ENCODE measurements at regions not wholly inside any gene's neighbourhood (a gene's known extent, or its start where the extent isn't known, plus 50 kb on each side); places are given as distances from the start of the nearest gene placed in this dataset.

DNA sequence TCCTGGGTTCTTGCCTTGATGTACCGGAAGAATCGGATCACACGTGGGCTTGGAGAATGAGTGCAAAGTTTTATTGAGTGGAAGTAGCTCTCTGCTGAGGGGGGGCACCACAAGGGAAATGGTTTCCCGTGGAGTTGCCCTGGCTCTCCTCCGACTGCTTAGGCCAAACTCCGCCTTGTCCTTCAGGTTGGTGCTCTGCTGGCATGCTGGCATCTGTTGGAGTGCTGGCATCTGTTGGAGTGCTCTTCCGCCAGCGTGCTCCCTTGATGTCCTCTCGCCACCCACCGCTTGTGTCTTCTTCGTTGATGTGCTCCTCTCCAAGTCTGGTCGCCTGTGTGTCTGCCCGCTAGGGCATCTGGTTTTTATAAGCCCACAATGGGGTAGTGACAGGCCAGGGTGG is 317.1 kb upstream of the HSF2 start:
- Histone ChIP-seq H3K79me2 (ENCODE audit: insufficient read depth, low read length) (no peaks in the 10 kb centered on the region), H3K9me2 (replicated peaks; ENCODE audit: low read depth, low read length) (no peaks in the 10 kb centered on the region), H3K36me3 (ENCODE audit: insufficient read depth, low read length) (no peaks in the 10 kb centered on the region), H3K4me1 (ENCODE audit: insufficient read depth, low read length, poor library complexity, severe bottlenecking) (no peaks in the 10 kb centered on the region), H3K27me3 (ENCODE audit: insufficient read depth, low read length, poor library complexity, severe bottlenecking) (no peaks in the 10 kb centered on the region), H3K4me3 (ENCODE audit: low read length, poor library complexity, severe bottlenecking) (no peak overlapping the region), H4K20me1 (ENCODE audit: insufficient read depth, low read length, poor library complexity, severe bottlenecking) (no peaks in the 10 kb centered on the region), H3K4me2 (ENCODE audit: low read depth, low read length, poor library complexity, severe bottlenecking) (no peak overlapping the region), H3K9ac (ENCODE audit: low read depth, low read length, poor library complexity, severe bottlenecking) (no peak overlapping the region), H3K9me3 (ENCODE audit: insufficient read depth, low read depth, low read length) (no peaks in the 10 kb centered on the region), H3F3A (ENCODE audit: low read depth) (no peaks in the 10 kb centered on the region), H2AFZ (ENCODE audit: low read length) (no peak overlapping the region)
- no peak for TF ChIP-seq EZH2phosphoT487 (IDR thresholded peaks at IDR 0.05; ENCODE audit: borderline replicate concordance)
- TF ChIP-seq, protein P1, sequence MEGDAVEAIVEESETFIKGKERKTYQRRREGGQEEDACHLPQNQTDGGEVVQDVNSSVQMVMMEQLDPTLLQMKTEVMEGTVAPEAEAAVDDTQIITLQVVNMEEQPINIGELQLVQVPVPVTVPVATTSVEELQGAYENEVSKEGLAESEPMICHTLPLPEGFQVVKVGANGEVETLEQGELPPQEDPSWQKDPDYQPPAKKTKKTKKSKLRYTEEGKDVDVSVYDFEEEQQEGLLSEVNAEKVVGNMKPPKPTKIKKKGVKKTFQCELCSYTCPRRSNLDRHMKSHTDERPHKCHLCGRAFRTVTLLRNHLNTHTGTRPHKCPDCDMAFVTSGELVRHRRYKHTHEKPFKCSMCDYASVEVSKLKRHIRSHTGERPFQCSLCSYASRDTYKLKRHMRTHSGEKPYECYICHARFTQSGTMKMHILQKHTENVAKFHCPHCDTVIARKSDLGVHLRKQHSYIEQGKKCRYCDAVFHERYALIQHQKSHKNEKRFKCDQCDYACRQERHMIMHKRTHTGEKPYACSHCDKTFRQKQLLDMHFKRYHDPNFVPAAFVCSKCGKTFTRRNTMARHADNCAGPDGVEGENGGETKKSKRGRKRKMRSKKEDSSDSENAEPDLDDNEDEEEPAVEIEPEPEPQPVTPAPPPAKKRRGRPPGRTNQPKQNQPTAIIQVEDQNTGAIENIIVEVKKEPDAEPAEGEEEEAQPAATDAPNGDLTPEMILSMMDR (conservative IDR thresholded peaks at IDR 0.05; ENCODE audit: low read length) = no peak

DNA sequence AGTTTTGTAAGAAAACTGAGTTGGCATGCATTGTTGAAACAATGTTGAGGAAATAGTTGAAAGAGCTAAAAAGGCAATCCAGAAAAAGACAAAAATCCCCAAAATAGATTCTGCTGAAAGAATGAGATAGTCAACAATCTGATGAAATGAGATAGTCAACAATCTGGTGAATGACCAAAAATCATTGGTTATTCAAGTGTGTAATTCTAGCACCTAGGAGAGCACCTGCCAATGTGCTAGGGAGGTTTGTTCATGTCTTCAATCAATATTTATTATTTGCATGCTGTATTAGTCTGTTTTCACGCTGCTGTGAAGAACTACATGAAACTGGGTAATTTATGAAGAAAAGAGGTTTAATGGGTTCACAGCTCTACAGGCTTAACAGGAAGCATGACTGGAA is 307.1 kb upstream of the HSF2 start:
- no peak overlapping the region for H3K4me2 ChIP-seq (ENCODE audit: low read depth, low read length, poor library complexity, severe bottlenecking)
- H3K4me3 ChIP-seq (ENCODE audit: low read length, poor library complexity, severe bottlenecking) = no peak overlapping the region
- H3K9me2 ChIP-seq (replicated peaks; ENCODE audit: low read depth, low read length) = no peaks in the 10 kb centered on the region
- no peaks in the 10 kb centered on the region for H3K9me3 ChIP-seq (ENCODE audit: insufficient read depth, low read depth, low read length)
- no peaks in the 10 kb centered on the region for H3K4me1 ChIP-seq (ENCODE audit: insufficient read depth, low read length, poor library complexity, severe bottlenecking)
- H4K20me1 ChIP-seq (ENCODE audit: insufficient read depth, low read length, poor library complexity, severe bottlenecking) = no peaks in the 10 kb centered on the region
- no peaks in the 10 kb centered on the region for H3K27me3 ChIP-seq (ENCODE audit: insufficient read depth, low read length, poor library complexity, severe bottlenecking)
- H3K36me3 ChIP-seq (ENCODE audit: insufficient read depth, low read length) = no peaks in the 10 kb centered on the region
- H2AFZ ChIP-seq (ENCODE audit: low read length) = no peak overlapping the region
- H3F3A ChIP-seq (ENCODE audit: low read depth) = no peaks in the 10 kb centered on the region
- TF ChIP-seq, protein P1 (conservative IDR thresholded peaks at IDR 0.05; ENCODE audit: low read length) = no peak
- no peak for TF ChIP-seq EZH2phosphoT487 (IDR thresholded peaks at IDR 0.05; ENCODE audit: borderline replicate concordance)
- no peak overlapping the region for H3K9ac ChIP-seq (ENCODE audit: low read depth, low read length, poor library complexity, severe bottlenecking)
- no peaks in the 10 kb centered on the region for H3K79me2 ChIP-seq (ENCODE audit: insufficient read depth, low read length)

DNA sequence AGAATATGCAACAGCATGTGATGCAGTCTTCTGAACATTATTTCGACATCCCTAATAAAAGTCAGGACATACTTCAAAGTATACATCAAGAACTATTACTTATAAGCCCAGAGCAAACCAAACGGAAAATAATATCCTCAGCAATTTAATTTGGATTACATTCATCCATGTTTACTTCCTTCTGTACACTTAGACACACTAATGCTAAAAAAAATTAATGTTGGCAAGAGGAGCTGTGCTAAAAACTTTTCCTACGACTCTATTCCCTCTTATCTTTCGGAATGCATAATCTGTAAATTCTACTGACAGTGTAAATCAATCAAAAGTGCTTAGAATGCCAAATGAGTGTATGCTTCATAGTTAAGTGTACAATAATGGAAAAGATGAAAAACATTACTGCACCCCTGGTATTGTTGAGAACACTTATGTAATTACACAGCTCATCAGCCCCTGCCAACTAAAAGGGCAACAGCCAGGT is 301.2 kb upstream of the HSF2 start:
- Histone ChIP-seq H3K4me2 (ENCODE audit: low read depth, low read length, poor library complexity, severe bottlenecking) (no peak overlapping the region), H3K4me3 (ENCODE audit: low read length, poor library complexity, severe bottlenecking) (no peak overlapping the region), H3K4me1 (ENCODE audit: insufficient read depth, low read length, poor library complexity, severe bottlenecking) (no peaks in the 10 kb centered on the region), H3K9me3 (ENCODE audit: insufficient read depth, low read depth, low read length) (no peaks in the 10 kb centered on the region), H3K27me3 (ENCODE audit: insufficient read depth, low read length, poor library complexity, severe bottlenecking) (no peaks in the 10 kb centered on the region), H3K9me2 (replicated peaks; ENCODE audit: low read depth, low read length) (no peaks in the 10 kb centered on the region), H3K36me3 (ENCODE audit: insufficient read depth, low read length) (no peaks in the 10 kb centered on the region), H2AFZ (ENCODE audit: low read length) (no peak overlapping the region), H3K79me2 (ENCODE audit: insufficient read depth, low read length) (no peaks in the 10 kb centered on the region), H3F3A (ENCODE audit: low read depth) (no peaks in the 10 kb centered on the region), H4K20me1 (ENCODE audit: insufficient read depth, low read length, poor library complexity, severe bottlenecking) (no peaks in the 10 kb centered on the region), H3K9ac (ENCODE audit: low read depth, low read length, poor library complexity, severe bottlenecking) (no peak overlapping the region)
- TF ChIP-seq, protein P1 (conservative IDR thresholded peaks at IDR 0.05; ENCODE audit: low read length) = no peak
- no peak for TF ChIP-seq EZH2phosphoT487 (IDR thresholded peaks at IDR 0.05; ENCODE audit: borderline replicate concordance)

Measured in Loucy (cell line).